DND-41 (cell line): ENCODE measurements at regions not wholly inside any gene's neighbourhood (a gene's known extent, or its start where the extent isn't known, plus 50 kb on each side); places are given as distances from the start of the nearest gene placed in this dataset.

Experiments used
- ATAC-seq: fragments of 200-7000 bp; cut with Tn5 transposase; 3 replicates; pipeline ENCODE4 v1.9.1; 2021; ENCODE audit warnings: low read depth; ENCODE audit not compliant: insufficient read depth
- DNase-seq: peaks from one replicate; pipeline ENCODE4 v3.0.0-alpha.2; 2020
- H2AFZ ChIP-seq: 2 replicates; pipeline ENCODE4 v1.6.0; 2012; ENCODE audit warnings: low read depth, low read length
- H3K27ac ChIP-seq: 2 replicates; pipeline ENCODE4 v1.5.1; 2012; ENCODE audit warnings: low read length, inconsistent platforms
- H3K27me3 ChIP-seq: fragments of 200-600 bp; sonication (generic); 2 replicates; pipeline ENCODE4 v1.6.0; 2012; ENCODE audit warnings: low read length, mild to moderate bottlenecking, inconsistent platforms; ENCODE audit not compliant: insufficient read depth, poor library complexity
- H3K36me3 ChIP-seq: 2 replicates; pipeline ENCODE4 v1.5.1; 2012; ENCODE audit warnings: low read length, inconsistent platforms; ENCODE audit not compliant: insufficient read depth
- H3K4me1 ChIP-seq: 2 replicates; pipeline ENCODE4 v1.5.1; 2012; ENCODE audit warnings: mild to moderate bottlenecking, low read length; ENCODE audit not compliant: insufficient read depth
- H3K4me2 ChIP-seq: 2 replicates; pipeline ENCODE4 v1.6.0; 2012; ENCODE audit warnings: mild to moderate bottlenecking, moderate library complexity, low read length, inconsistent platforms; ENCODE audit not compliant: insufficient read depth
- H3K4me3 ChIP-seq, 2 experiments: fragments of 200-600 bp in 1 of 2; shearing (Covaris generic) in 1 of 2; 2 replicates each; pipeline ENCODE4 v1.5.1; 2012 to 2016; ENCODE audit warnings: inconsistent platforms in 2 of 2, low read length in 2 of 2, mild to moderate bottlenecking in 2 of 2, low read depth in 1 of 2, moderate library complexity in 1 of 2
- H3K79me2 ChIP-seq: 2 replicates; pipeline ENCODE4 v1.6.0; 2012; ENCODE audit warnings: low read length, inconsistent platforms; ENCODE audit not compliant: insufficient read depth
- H3K9ac ChIP-seq: 2 replicates; pipeline ENCODE4 v1.6.0; 2012; ENCODE audit warnings: low read depth, mild to moderate bottlenecking, inconsistent platforms, low read length, moderate library complexity
- H3K9me3 ChIP-seq: 2 replicates; pipeline ENCODE4 v1.5.1; 2012; ENCODE audit warnings: low read length, moderate library complexity, mild to moderate bottlenecking, inconsistent platforms; ENCODE audit not compliant: insufficient read depth, severe bottlenecking
- H4K20me1 ChIP-seq: 2 replicates; pipeline ENCODE4 v1.6.0; 2012; ENCODE audit warnings: low read length; ENCODE audit not compliant: insufficient read depth
- EZH2 ChIP-seq: IDR thresholded peaks from 3 replicates; pipeline ENCODE4 v1.6.1; 2012; ENCODE audit warnings: borderline replicate concordance, low read depth, mild to moderate bottlenecking, moderate library complexity, low read length, inconsistent platforms; ENCODE audit not compliant: severe bottlenecking
- TF ChIP-seq, protein P1 (sequence below): IDR thresholded peaks from 2 replicates; pipeline ENCODE4 v1.5.1; 2012; ENCODE audit warnings: borderline replicate concordance, low read length, moderate library complexity, mild to moderate bottlenecking; ENCODE audit not compliant: poor library complexity, severe bottlenecking; ENCODE audit errors: extremely low read depth

DNA sequence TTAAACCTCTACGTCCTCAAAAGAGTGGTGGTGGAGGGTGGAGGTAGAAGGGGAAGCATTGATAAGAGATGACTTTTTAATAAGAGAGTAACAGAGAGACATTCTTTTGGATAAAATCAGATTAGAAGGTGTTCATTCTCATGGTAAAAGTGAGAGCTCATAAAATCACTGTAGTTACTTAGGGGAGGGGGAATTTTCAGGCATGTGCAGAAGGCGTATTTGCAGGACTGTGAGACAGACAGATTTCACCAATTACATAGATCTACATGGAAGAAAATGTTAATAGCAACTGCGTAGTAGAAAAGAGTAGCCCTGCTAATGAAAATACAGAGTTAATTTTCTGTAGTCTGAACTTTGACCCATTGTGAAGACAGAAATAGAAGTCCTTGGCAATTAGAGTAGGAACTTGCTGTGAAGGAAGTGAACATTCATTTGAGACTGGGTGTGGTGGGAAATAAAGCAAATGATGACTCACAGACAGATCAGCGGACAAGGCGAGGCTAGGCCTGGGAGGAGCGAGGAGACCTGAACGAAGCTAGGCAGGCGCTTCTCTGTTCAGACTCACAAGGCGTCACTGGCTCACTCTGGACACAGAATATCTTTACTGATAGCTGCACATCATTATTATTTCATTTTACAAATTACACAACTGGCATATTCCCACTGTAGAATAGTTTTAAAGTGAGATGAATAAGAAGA, 57.2 kb upstream of the FAM9C start:
- DNase-seq (no peak), ATAC-seq (no peak)
- Histone ChIP-seq H3K9me3 (no peaks in the 10 kb centered on the region), H3K79me2 (no peaks in the 10 kb centered on the region), H3K4me1 (peaks cover 5% of the 10 kb centered on the region; the same call in 1 of the 2 replicates), H3K9ac (no peak overlapping the region), H3K36me3 (no peaks in the 10 kb centered on the region), H3K27me3 (no peaks in the 10 kb centered on the region), H3K27ac (no peak overlapping the region), H3K4me3 (no peak overlapping the region), H2AFZ (no peak overlapping the region), H3K4me2 (no peak overlapping the region), H4K20me1 (no peaks in the 10 kb centered on the region)
- TF ChIP-seq EZH2, result no peak
- TF ChIP-seq, protein P1, sequence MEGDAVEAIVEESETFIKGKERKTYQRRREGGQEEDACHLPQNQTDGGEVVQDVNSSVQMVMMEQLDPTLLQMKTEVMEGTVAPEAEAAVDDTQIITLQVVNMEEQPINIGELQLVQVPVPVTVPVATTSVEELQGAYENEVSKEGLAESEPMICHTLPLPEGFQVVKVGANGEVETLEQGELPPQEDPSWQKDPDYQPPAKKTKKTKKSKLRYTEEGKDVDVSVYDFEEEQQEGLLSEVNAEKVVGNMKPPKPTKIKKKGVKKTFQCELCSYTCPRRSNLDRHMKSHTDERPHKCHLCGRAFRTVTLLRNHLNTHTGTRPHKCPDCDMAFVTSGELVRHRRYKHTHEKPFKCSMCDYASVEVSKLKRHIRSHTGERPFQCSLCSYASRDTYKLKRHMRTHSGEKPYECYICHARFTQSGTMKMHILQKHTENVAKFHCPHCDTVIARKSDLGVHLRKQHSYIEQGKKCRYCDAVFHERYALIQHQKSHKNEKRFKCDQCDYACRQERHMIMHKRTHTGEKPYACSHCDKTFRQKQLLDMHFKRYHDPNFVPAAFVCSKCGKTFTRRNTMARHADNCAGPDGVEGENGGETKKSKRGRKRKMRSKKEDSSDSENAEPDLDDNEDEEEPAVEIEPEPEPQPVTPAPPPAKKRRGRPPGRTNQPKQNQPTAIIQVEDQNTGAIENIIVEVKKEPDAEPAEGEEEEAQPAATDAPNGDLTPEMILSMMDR, result no peak

DNA sequence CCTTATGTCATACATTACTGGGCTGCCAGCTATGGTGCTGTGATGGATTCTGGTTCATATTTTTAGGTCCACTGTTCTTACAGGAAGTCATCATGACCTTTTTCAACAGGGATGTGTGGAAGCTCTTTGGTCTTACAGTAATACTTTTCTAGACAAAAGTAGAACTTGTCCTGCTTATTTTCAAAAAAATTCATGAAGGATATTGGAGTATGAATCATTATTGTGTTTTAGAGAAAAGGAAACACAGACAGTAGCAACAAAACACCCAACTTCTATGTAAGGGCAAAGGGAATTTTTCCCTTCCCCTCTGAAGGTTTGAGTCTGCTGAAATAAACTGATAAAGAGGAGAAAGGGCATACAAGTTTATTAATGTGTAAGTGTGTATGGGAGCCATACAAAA, 54.7 kb upstream of the FAM9C start:
- ATAC-seq (no peak), DNase-seq (no peak)
- H4K20me1 ChIP-seq, result no peaks in the 10 kb centered on the region
- TF ChIP-seq EZH2, result no peak
- TF ChIP-seq, protein P1, result no peak
- no peak overlapping the region for H3K4me2 ChIP-seq
- no peaks in the 10 kb centered on the region for H3K36me3 ChIP-seq
- no peaks in the 10 kb centered on the region for H3K27me3 ChIP-seq
- no peaks in the 10 kb centered on the region for H3K9me3 ChIP-seq
- no peak overlapping the region for H3K27ac ChIP-seq
- no peak overlapping the region for H2AFZ ChIP-seq
- no peak overlapping the region for H3K9ac ChIP-seq
- no peaks in the 10 kb centered on the region for H3K79me2 ChIP-seq
- no peak overlapping the region for H3K4me3 ChIP-seq
- peaks cover 6% of the 10 kb centered on the region; the same call in 1 of the 2 replicates for H3K4me1 ChIP-seq

DNA sequence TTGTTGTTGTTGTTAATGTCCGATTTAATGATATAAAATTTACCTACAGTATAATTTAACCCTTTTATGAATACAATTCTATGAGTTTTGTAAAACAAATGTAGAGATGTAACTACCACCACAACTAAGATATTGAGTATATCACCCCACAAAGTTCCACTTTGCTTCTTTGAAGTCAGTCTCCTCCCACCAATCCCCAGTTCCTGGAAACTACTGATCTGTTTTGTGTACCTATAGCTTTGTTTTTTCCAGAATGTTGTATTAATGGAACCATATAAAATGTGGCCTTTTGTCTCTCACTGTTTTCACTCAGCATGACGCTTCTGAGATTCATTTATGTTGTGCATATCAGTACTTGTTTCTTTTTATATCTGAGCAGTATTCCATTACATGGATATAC, 52.3 kb upstream of the FAM9C start:
- no peak for ATAC-seq
- H3K79me2 ChIP-seq, result peaks cover 8% of the 10 kb centered on the region
- no peak overlapping the region for H3K4me2 ChIP-seq
- no peaks in the 10 kb centered on the region for H4K20me1 ChIP-seq
- H3K27me3 ChIP-seq, result no peaks in the 10 kb centered on the region
- no peak overlapping the region for H3K4me3 ChIP-seq
- no peaks in the 10 kb centered on the region for H3K9me3 ChIP-seq
- H3K4me1 ChIP-seq, result peaks cover 29% of the 10 kb centered on the region
- H3K36me3 ChIP-seq, result no peaks in the 10 kb centered on the region
- H3K9ac ChIP-seq, result no peak overlapping the region
- TF ChIP-seq EZH2, result no peak
- TF ChIP-seq, protein P1, result no peak
- H2AFZ ChIP-seq, result no peak overlapping the region
- H3K27ac ChIP-seq, result no peak overlapping the region
- DNase-seq, result no peak
